Keratinocyte (primary cell): ENCODE measurements at regions not wholly inside any gene's neighbourhood (a gene's known extent, or its start where the extent isn't known, plus 50 kb on each side); places are given as distances from the start of the nearest gene placed in this dataset.

ENCODE experiments used
- DNase-seq: peaks from one replicate; pipeline ENCODE4 v3.0.0-alpha.2; 2011; ENCODE audit warnings: low read depth, missing footprints, low spot score
- FAIRE-seq: peaks from 2 replicates; lab custom pipeline; 2011; peaks lifted over from hg19 to GRCh38; lab: Jason Lieb, UNC
- H2AFZ ChIP-seq: 2 replicates; pipeline ENCODE4 v1.6.0; 2012; ENCODE audit warnings: low read length, control low read depth, inconsistent platforms; ENCODE audit not compliant: control insufficient read depth
- H3K27ac ChIP-seq: 2 replicates; pipeline ENCODE4 v1.5.1; 2011; ENCODE audit warnings: low read length; ENCODE audit not compliant: control insufficient read depth, insufficient read depth
- H3K27me3 ChIP-seq: 3 replicates; pipeline ENCODE4 v1.6.0; 2011; ENCODE audit warnings: low read length; ENCODE audit not compliant: control insufficient read depth, insufficient read depth; ENCODE audit errors: extremely low read depth
- H3K36me3 ChIP-seq, 2 experiments: 2 replicates in 1 of 2; 3 replicates in 1 of 2; pipeline ENCODE4 v1.5.1; 2011; ENCODE audit warnings: low read length in 2 of 2, mild to moderate bottlenecking in 1 of 2; ENCODE audit not compliant: control insufficient read depth in 2 of 2, insufficient read depth in 2 of 2; ENCODE audit errors: extremely low read depth in 1 of 2
- H3K4me1 ChIP-seq: 3 replicates; pipeline ENCODE4 v1.5.1; 2011; ENCODE audit warnings: low read length; ENCODE audit not compliant: control insufficient read depth, insufficient read depth; ENCODE audit errors: extremely low read depth
- H3K4me2 ChIP-seq: 3 replicates; pipeline ENCODE4 v1.6.0; 2011; ENCODE audit warnings: low read depth, low read length; ENCODE audit not compliant: control insufficient read depth, insufficient read depth; ENCODE audit errors: extremely low read depth
- H3K4me3 ChIP-seq, 3 experiments: fragments of 200-600 bp in 1 of 3; sonication (generic) in 1 of 3; 2 replicates in 2 of 3; 3 replicates in 1 of 3; pipeline ENCODE4 v1.5.1; 2011 to 2016; ENCODE audit warnings: low read length in 3 of 3, mild to moderate bottlenecking in 3 of 3, control low read depth in 2 of 3, inconsistent platforms in 1 of 3, low read depth in 1 of 3, mixed read lengths in 1 of 3, mixed run types in 1 of 3, moderate library complexity in 1 of 3; ENCODE audit not compliant: control insufficient read depth in 2 of 3, insufficient read depth in 2 of 3; ENCODE audit errors: extremely low read depth in 1 of 3
- H3K79me2 ChIP-seq: 2 replicates; pipeline ENCODE4 v1.6.0; 2012; ENCODE audit warnings: low read length; ENCODE audit not compliant: control insufficient read depth, insufficient read depth
- H3K9ac ChIP-seq: 3 replicates; pipeline ENCODE4 v1.6.0; 2011; ENCODE audit warnings: low read length; ENCODE audit not compliant: control insufficient read depth, insufficient read depth; ENCODE audit errors: extremely low read depth
- H3K9me1 ChIP-seq: 3 replicates; pipeline ENCODE4 v1.6.0; 2011; ENCODE audit warnings: low read length; ENCODE audit not compliant: control insufficient read depth, insufficient read depth; ENCODE audit errors: extremely low read depth
- H3K9me3 ChIP-seq: 2 replicates; pipeline ENCODE4 v1.5.1; 2012; ENCODE audit warnings: low read depth, low read length; ENCODE audit not compliant: control insufficient read depth
- H4K20me1 ChIP-seq: 3 replicates; pipeline ENCODE4 v1.6.0; 2011; ENCODE audit warnings: low read length; ENCODE audit not compliant: control insufficient read depth, insufficient read depth; ENCODE audit errors: extremely low read depth
- CTCF ChIP-seq, 3 experiments: IDR thresholded peaks in 1 of 3; conservative IDR thresholded peaks in 1 of 3; optimal IDR thresholded peaks in 1 of 3; 2 replicates in 2 of 3; 3 replicates in 1 of 3; pipeline versions ENCODE3 to v1.5.1; 2011; ENCODE audit warnings: low read length in 3 of 3, mild to moderate bottlenecking in 3 of 3, moderate library complexity in 2 of 3, control low read depth in 1 of 3, inconsistent platforms in 1 of 3; ENCODE audit not compliant: insufficient read depth in 2 of 3; ENCODE audit errors: extremely low read depth in 1 of 3
- EZH2 ChIP-seq: IDR thresholded peaks from one replicate; pipeline ENCODE4 v1.6.1; 2012; ENCODE audit warnings: inconsistent platforms, mild to moderate bottlenecking, low read length, moderate library complexity
- dilution Hi-C: fragments of 300-500 bp; cut with MboI; formaldehyde crosslinking; loops from one replicate; pipeline ENCODE4 v1.7.0; 2020; ENCODE audit warnings: low sequenced_read_pairs; ENCODE audit not compliant: extremely low pct_ligation_motif_present

DNA sequence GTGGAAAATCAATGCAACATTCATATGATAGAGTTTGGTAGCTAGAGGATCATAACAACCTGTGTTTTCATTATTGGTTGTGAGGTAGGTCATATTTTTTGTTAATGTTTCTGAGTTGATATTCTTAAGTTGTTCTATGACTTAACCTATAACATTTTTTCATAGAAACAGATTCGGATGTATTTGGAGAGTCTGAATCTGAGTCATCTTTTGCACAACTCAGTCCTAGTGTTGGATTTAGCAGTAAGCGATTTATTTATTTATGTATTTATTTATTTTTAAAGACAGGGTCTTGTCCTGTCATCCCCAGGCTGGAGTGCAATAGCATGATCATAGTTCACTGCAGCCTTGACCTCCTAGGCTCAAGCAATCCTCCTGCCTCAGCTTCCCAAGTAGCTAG lies 292.8 kb upstream of the ZNF717 start:
- Histone ChIP-seq H4K20me1 (no peaks in the 10 kb centered on the region), H3K27me3 (no peaks in the 10 kb centered on the region), H3K4me1 (no peaks in the 10 kb centered on the region), H3K36me3 (no peaks in the 10 kb centered on the region), H3K9me3 (no peaks in the 10 kb centered on the region), H3K4me3 (no peak overlapping the region), H2AFZ (no peak overlapping the region), H3K9me1 (no peaks in the 10 kb centered on the region), H3K4me2 (no peak overlapping the region), H3K9ac (no peak overlapping the region), H3K79me2 (no peaks in the 10 kb centered on the region), H3K27ac (no peak overlapping the region)
- dilution Hi-C loops: no loop called here
- no peak for DNase-seq
- TF ChIP-seq CTCF (optimal IDR thresholded peaks at IDR 0.05 in 1 of 3, IDR thresholded peaks at IDR 0.05 in 1 of 3, conservative IDR thresholded peaks at IDR 0.05 in 1 of 3; ENCODE audit: extremely low read depth in 1 of 3, insufficient read depth in 2 of 3, low read length in 3 of 3): no peak
- no peak for TF ChIP-seq EZH2
- FAIRE-seq: no peak

GRCh38 chr3:76083992-76084391 lies 298.6 kb upstream of the ZNF717 start:
- H3K36me3 ChIP-seq: no peaks in the 10 kb centered on the region
- TF ChIP-seq EZH2: no peak
- no peak for TF ChIP-seq CTCF (optimal IDR thresholded peaks at IDR 0.05 in 1 of 3, IDR thresholded peaks at IDR 0.05 in 1 of 3, conservative IDR thresholded peaks at IDR 0.05 in 1 of 3; ENCODE audit: extremely low read depth in 1 of 3, insufficient read depth in 2 of 3, low read length in 3 of 3)
- H3K27me3 ChIP-seq: no peaks in the 10 kb centered on the region
- H4K20me1 ChIP-seq: no peaks in the 10 kb centered on the region
- no peak overlapping the region for H3K4me2 ChIP-seq
- H3K9me1 ChIP-seq: no peaks in the 10 kb centered on the region
- H2AFZ ChIP-seq: no peak overlapping the region
- H3K4me3 ChIP-seq: no peak overlapping the region
- H3K9me3 ChIP-seq: no peaks in the 10 kb centered on the region
- DNase-seq: no peak
- no peak overlapping the region for H3K27ac ChIP-seq
- H3K9ac ChIP-seq: no peak overlapping the region
- H3K79me2 ChIP-seq: no peaks in the 10 kb centered on the region
- dilution Hi-C loops: no loop called here
- FAIRE-seq: no peak
- no peaks in the 10 kb centered on the region for H3K4me1 ChIP-seq
